ENCODE measurements at regions not wholly inside any gene's neighbourhood (a gene's known extent, or its start where the extent isn't known, plus 50 kb on each side); places are given as distances from the start of the nearest gene placed in this dataset.

GRCh38 chr2:164429354-164429753, 191.9 kb downstream of the GRB14 start:
- TF ChIP-seq, protein P1, sequence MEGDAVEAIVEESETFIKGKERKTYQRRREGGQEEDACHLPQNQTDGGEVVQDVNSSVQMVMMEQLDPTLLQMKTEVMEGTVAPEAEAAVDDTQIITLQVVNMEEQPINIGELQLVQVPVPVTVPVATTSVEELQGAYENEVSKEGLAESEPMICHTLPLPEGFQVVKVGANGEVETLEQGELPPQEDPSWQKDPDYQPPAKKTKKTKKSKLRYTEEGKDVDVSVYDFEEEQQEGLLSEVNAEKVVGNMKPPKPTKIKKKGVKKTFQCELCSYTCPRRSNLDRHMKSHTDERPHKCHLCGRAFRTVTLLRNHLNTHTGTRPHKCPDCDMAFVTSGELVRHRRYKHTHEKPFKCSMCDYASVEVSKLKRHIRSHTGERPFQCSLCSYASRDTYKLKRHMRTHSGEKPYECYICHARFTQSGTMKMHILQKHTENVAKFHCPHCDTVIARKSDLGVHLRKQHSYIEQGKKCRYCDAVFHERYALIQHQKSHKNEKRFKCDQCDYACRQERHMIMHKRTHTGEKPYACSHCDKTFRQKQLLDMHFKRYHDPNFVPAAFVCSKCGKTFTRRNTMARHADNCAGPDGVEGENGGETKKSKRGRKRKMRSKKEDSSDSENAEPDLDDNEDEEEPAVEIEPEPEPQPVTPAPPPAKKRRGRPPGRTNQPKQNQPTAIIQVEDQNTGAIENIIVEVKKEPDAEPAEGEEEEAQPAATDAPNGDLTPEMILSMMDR (IDR thresholded peaks at IDR 0.05) = no peak
- TF ChIP-seq POLR2A (IDR thresholded peaks at IDR 0.05) = no peak
- Histone ChIP-seq H3K4me3 (no peak overlapping the region), H3K36me3 (no peaks in the 10 kb centered on the region), H3K27ac (no peak overlapping the region), H3K9me3 (no peaks in the 10 kb centered on the region), H3K4me1 (no peaks in the 10 kb centered on the region), H3K27me3 (no peaks in the 10 kb centered on the region)
- no peak for DNase-seq

GRCh38 chr2:164427111-164427510, 194.2 kb downstream of the GRB14 start:
- Histone ChIP-seq H3K9me3 (no peaks in the 10 kb centered on the region), H3K27me3 (no peaks in the 10 kb centered on the region), H3K4me1 (no peaks in the 10 kb centered on the region), H3K27ac (no peak overlapping the region), H3K36me3 (no peaks in the 10 kb centered on the region), H3K4me3 (no peak overlapping the region)
- no peak for DNase-seq
- TF ChIP-seq POLR2A (IDR thresholded peaks at IDR 0.05) = no peak
- TF ChIP-seq, protein P1 (IDR thresholded peaks at IDR 0.05) = no peak

DNA sequence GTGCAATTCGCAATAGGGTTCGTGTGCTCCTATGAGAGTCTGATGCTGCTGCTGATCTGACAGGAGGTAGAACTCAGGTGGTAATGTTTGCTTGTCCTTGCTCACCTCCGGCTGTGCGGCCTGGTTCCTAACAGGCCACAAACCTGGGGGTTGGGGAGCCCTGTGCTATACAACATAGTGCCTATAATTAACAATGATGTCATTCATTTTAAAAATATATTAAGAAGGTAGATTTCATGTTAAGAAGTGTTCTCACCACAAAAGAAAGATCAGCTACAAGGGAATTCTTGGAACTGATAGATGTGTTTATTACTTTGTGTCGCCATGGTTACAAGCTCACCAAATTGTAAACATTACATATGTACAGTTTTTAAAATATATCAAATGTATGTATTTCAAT, 200.5 kb downstream of the GRB14 start:
- Histone ChIP-seq H3K27me3 (no peaks in the 10 kb centered on the region), H3K4me1 (no peaks in the 10 kb centered on the region), H3K4me3 (no peak overlapping the region), H3K9me3 (no peaks in the 10 kb centered on the region), H3K36me3 (no peaks in the 10 kb centered on the region), H3K27ac (no peak overlapping the region)
- DNase-seq = no peak
- TF ChIP-seq, protein P1 (IDR thresholded peaks at IDR 0.05) = no peak
- no peak for TF ChIP-seq POLR2A (IDR thresholded peaks at IDR 0.05)

- TF ChIP-seq, protein P1 (IDR thresholded peaks at IDR 0.05) = no peak
- Histone ChIP-seq H3K36me3 (no peaks in the 10 kb centered on the region), H3K9me3 (no peaks in the 10 kb centered on the region), H3K27ac (no peak overlapping the region), H3K4me3 (no peak overlapping the region), H3K27me3 (no peaks in the 10 kb centered on the region), H3K4me1 (no peaks in the 10 kb centered on the region)
- DNase-seq = no peak
These were observed 208.5 kb downstream of the GRB14 start for GRCh38 chr2:164412831-164413230.

GRCh38 chr2:164389411-164389810, 231.9 kb downstream of the GRB14 start:
- H3K27ac ChIP-seq = no peak overlapping the region
- no peaks in the 10 kb centered on the region for H3K4me1 ChIP-seq
- TF ChIP-seq POLR2A (IDR thresholded peaks at IDR 0.05) = no peak
- TF ChIP-seq, protein P1 (IDR thresholded peaks at IDR 0.05) = no peak
- H3K9me3 ChIP-seq = no peaks in the 10 kb centered on the region
- no peaks in the 10 kb centered on the region for H3K27me3 ChIP-seq
- no peak for DNase-seq
- no peaks in the 10 kb centered on the region for H3K36me3 ChIP-seq
- H3K4me3 ChIP-seq = no peak overlapping the region

DNA sequence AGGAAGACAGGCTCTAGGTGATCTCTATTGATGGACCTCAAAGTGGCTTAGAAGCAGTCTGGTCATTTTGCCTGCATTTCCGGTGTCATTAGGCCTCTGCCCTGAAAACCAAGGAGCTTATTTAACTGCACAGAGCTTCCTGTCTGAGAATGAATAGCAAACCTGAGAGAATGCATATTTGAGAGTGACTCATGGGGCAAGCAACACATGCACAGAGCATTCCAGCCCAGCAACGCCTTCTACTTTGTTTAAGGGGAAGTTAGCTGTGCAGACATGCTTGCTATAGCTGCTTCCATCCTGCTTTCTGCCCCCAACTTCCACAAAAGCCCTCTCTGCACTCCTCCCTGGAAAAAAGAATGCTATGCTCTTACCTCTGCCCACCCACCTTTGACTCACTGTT, 232.8 kb downstream of the GRB14 start:
- no peak for TF ChIP-seq POLR2A (IDR thresholded peaks at IDR 0.05)
- TF ChIP-seq, protein P1 (IDR thresholded peaks at IDR 0.05) = no peak
- no peak overlapping the region for H3K27ac ChIP-seq
- H3K27me3 ChIP-seq = no peaks in the 10 kb centered on the region
- H3K9me3 ChIP-seq = no peaks in the 10 kb centered on the region
- no peaks in the 10 kb centered on the region for H3K4me1 ChIP-seq
- no peak overlapping the region for H3K4me3 ChIP-seq
- no peak for DNase-seq
- no peaks in the 10 kb centered on the region for H3K36me3 ChIP-seq

All from Peyer's patch (tissue), 4 donors.